Rectal smooth muscle tissue (tissue), 1 donor: ENCODE measurements at regions not wholly inside any gene's neighbourhood (a gene's known extent, or its start where the extent isn't known, plus 50 kb on each side); places are given as distances from the start of the nearest gene placed in this dataset.
"Not testable (repeated sequence)": the region's sequence is repeated elsewhere in the genome, so short reads cannot be mapped to it uniquely, and the experiment has no call there.

Source experiments
- H3K27ac ChIP-seq: one replicate; pipeline ENCODE4 v1.7.0; 2013; ENCODE audit warnings: low read depth, low read length, inconsistent platforms
- H3K27me3 ChIP-seq: one replicate; pipeline ENCODE4 v1.7.0; 2013; ENCODE audit warnings: low read length; ENCODE audit not compliant: control insufficient read depth, insufficient read depth
- H3K36me3 ChIP-seq: one replicate; pipeline ENCODE4 v1.7.0; 2013; ENCODE audit warnings: low read length; ENCODE audit not compliant: control insufficient read depth, insufficient read depth
- H3K4me1 ChIP-seq: one replicate; pipeline ENCODE4 v1.7.0; 2013; ENCODE audit warnings: low read length; ENCODE audit not compliant: control insufficient read depth, insufficient read depth
- H3K4me3 ChIP-seq: one replicate; pipeline ENCODE4 v1.7.0; 2013; ENCODE audit warnings: low read length
- H3K9ac ChIP-seq: one replicate; pipeline ENCODE4 v1.7.0; 2013; ENCODE audit warnings: low read length

DNA sequence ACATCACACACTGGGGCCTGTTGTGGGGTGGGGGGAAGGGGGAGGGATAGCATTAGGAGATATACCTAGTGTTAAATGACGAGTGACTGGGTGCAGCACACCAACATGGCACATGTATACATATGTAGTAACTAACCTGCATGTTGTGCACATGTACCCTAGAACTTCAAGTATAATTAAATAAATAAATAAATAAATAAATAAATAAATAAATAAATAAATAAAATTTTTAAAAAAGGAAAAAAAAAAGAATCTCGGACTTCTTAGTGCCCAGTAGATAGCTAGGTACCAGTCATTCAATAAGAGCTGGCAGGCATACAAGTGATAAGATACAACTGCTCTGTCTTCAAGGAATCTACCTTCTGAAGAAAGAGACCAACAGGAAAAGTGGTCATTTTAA, 287.6 kb upstream of the PPARGC1A start:
- H3K4me3 ChIP-seq, H3K36me3 ChIP-seq, H3K9ac ChIP-seq, H3K27ac ChIP-seq, H3K27me3 ChIP-seq, H3K4me1 ChIP-seq: not testable (repeated sequence)

- H3K4me1 ChIP-seq = no peaks in the 10 kb centered on the region
- no peaks in the 10 kb centered on the region for H3K36me3 ChIP-seq
- no peak overlapping the region for H3K4me3 ChIP-seq
- H3K27ac ChIP-seq = no peak overlapping the region
- no peak overlapping the region for H3K9ac ChIP-seq
- no peaks in the 10 kb centered on the region for H3K27me3 ChIP-seq
These were observed 285.9 kb upstream of the PPARGC1A start for GRCh38 chr4:24175707-24176106.

DNA sequence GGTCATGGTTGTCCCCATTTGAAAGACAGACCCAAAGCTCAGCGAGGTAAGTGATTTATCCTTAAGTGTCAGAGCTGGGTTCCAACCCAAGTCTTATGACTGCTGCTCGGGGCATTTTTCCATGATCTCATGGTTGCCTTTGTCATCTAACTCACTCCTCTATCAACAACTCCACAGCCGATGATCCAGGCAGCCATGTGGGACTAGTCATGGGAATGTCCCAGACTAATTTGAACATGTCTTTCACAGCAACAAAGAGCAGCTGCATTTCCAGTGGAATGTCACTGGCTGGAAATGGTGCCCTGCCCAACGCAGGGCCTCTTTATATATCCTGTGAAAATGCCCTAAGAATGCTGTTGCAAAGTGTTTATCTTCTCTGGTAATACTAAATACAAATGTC, 284.8 kb upstream of the PPARGC1A start:
- no peaks in the 10 kb centered on the region for H3K36me3 ChIP-seq
- no peaks in the 10 kb centered on the region for H3K4me1 ChIP-seq
- no peaks in the 10 kb centered on the region for H3K27me3 ChIP-seq
- no peak overlapping the region for H3K4me3 ChIP-seq
- no peak overlapping the region for H3K27ac ChIP-seq
- no peak overlapping the region for H3K9ac ChIP-seq

- Histone ChIP-seq H3K27ac (no peak overlapping the region), H3K9ac (no peak overlapping the region), H3K27me3 (no peaks in the 10 kb centered on the region), H3K4me3 (no peak overlapping the region), H3K4me1 (no peaks in the 10 kb centered on the region), H3K36me3 (no peaks in the 10 kb centered on the region)
These were observed 282.6 kb upstream of the PPARGC1A start for GRCh38 chr4:24172406-24172805.

- no peak overlapping the region for H3K4me3 ChIP-seq
- H3K36me3 ChIP-seq = no peaks in the 10 kb centered on the region
- H3K27ac ChIP-seq = no peak overlapping the region
- H3K27me3 ChIP-seq = no peaks in the 10 kb centered on the region
- no peaks in the 10 kb centered on the region for H3K4me1 ChIP-seq
- H3K9ac ChIP-seq = no peak overlapping the region
These were observed 280.1 kb upstream of the PPARGC1A start for GRCh38 chr4:24169956-24170355.

GRCh38 chr4:24168658-24169057, 278.8 kb upstream of the PPARGC1A start:
- Histone ChIP-seq H3K27ac (no peak overlapping the region), H3K27me3 (no peaks in the 10 kb centered on the region), H3K9ac (no peak overlapping the region), H3K4me1 (no peaks in the 10 kb centered on the region), H3K36me3 (no peaks in the 10 kb centered on the region), H3K4me3 (no peak overlapping the region)

DNA sequence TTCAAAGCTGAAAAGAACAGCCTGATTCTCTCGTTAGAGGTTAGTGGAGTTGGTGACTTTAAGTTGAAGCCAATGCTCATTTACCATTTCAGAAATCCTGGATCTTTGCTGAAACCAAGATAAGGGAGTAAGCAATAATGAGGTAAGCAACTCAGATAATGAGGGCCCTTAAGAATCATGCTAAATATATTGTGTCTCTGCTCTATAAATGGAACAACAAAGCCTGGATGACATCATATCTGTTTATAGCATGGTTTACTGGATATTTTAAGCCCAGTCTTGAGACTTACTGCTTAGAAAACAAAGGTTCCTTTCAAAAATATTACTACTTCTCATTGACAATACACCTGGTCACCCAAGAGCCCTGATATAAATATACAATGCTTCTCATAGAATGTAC, 276.7 kb upstream of the PPARGC1A start:
- H3K9ac ChIP-seq = no peak overlapping the region
- H3K4me3 ChIP-seq = no peak overlapping the region
- no peak overlapping the region for H3K27ac ChIP-seq

DNA sequence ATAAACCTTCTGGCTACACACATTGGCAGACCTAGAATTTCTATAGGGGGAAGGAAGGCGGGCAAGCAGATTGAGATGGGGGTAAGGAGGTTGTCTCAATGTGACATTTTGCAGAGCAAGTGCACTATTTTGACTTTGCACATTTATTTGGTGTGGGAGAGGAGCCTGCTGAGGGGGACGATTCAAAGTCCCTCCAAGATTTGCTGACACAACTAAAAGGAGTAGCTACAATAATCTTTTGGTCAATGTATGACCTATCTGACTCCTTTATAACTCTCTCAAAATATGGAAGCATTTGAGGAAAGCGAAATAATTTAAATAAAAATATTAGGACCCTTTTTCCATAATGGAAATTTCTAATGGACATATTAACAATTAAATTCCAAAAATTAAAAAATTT, 274.9 kb upstream of the PPARGC1A start:
- H3K27me3 ChIP-seq = no peaks in the 10 kb centered on the region
- no peak overlapping the region for H3K9ac ChIP-seq
- no peak overlapping the region for H3K4me3 ChIP-seq
- H3K4me1 ChIP-seq = no peaks in the 10 kb centered on the region
- no peak overlapping the region for H3K27ac ChIP-seq
- no peaks in the 10 kb centered on the region for H3K36me3 ChIP-seq

More for the DNA sequence above, 276.7 kb upstream of the PPARGC1A start:
- Histone ChIP-seq H3K36me3 (no peaks in the 10 kb centered on the region), H3K27me3 (no peaks in the 10 kb centered on the region), H3K4me1 (no peaks in the 10 kb centered on the region)

DNA sequence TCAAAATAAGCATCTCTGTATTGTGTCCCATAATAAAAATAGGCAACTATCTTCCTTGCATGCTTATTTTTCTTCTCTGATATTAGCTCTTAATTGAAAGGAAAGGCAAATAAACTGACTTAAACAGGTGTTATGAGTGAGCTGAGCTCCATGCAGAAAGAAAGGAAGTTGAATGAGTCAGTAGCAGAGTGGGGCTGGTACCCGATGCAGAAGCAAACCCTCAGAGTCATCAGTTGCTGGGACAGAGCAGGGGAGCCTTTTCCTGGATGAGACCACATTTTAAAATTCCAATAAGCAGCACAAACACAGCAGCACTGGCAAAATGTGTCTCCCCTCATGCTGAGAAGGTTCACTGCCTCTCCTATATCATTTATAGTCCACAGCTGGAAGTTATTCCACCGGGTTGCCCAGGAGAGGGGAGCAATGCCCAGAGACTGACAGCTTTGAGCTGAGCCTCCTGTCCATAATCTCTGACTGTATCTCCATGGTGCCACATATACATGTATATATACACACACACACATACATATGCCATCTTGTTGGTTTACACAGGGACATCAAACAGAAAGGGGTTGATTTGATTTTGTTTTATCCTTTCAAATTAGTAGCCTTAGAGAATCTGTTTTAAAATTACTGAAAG, 274.3 kb upstream of the PPARGC1A start:
- no peak overlapping the region for H3K27ac ChIP-seq
- no peak overlapping the region for H3K4me3 ChIP-seq
- H3K36me3 ChIP-seq = no peaks in the 10 kb centered on the region
- no peaks in the 10 kb centered on the region for H3K27me3 ChIP-seq
- H3K4me1 ChIP-seq = no peaks in the 10 kb centered on the region
- H3K9ac ChIP-seq = no peak overlapping the region

GRCh38 chr4:24163314-24163713, 273.5 kb upstream of the PPARGC1A start:
- Histone ChIP-seq H3K27ac (no peak overlapping the region), H3K4me1 (no peaks in the 10 kb centered on the region), H3K36me3 (no peaks in the 10 kb centered on the region), H3K9ac (no peak overlapping the region), H3K4me3 (no peak overlapping the region), H3K27me3 (no peaks in the 10 kb centered on the region)

GRCh38 chr4:24160358-24160757, 270.5 kb upstream of the PPARGC1A start:
- Histone ChIP-seq H3K36me3 (no peaks in the 10 kb centered on the region), H3K27ac (no peak overlapping the region), H3K4me1 (no peaks in the 10 kb centered on the region), H3K4me3 (no peak overlapping the region), H3K27me3 (no peaks in the 10 kb centered on the region), H3K9ac (no peak overlapping the region)

GRCh38 chr4:24158031-24158430, 268.2 kb upstream of the PPARGC1A start:
- Histone ChIP-seq H3K4me3 (no peak overlapping the region), H3K9ac (no peak overlapping the region), H3K36me3 (no peaks in the 10 kb centered on the region), H3K4me1 (no peaks in the 10 kb centered on the region), H3K27me3 (no peaks in the 10 kb centered on the region), H3K27ac (no peak overlapping the region)

DNA sequence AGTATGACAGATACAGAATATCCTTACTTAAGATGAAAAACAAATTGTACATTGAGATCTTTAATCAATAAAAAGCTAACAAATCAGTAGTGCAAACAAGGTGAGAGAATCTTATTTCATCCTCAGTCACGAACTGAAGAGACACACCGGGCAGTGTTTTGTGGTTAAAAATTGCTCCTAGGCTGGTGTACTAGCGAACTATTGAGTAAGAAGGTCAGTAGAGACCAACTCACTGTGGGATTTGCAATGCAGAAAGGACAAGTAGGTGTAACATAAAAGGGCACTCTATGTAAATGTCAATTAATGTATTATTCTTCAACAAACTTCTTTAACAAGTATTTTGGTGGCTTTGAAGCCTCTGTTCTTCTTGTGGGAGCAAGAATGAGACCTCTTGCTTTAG, 260.2 kb upstream of the PPARGC1A start:
- Histone ChIP-seq H3K27me3 (no peaks in the 10 kb centered on the region), H3K27ac (no peak overlapping the region), H3K4me3 (no peak overlapping the region), H3K4me1 (no peaks in the 10 kb centered on the region), H3K9ac (no peak overlapping the region), H3K36me3 (no peaks in the 10 kb centered on the region)
